WTC11 (cell line): ENCODE measurements at regions not wholly inside any gene's neighbourhood (a gene's known extent, or its start where the extent isn't known, plus 50 kb on each side); places are given as distances from the start of the nearest gene placed in this dataset.

Source experiments
- ATAC-seq: fragments of 200-7000 bp; cut with Tn5 transposase; 2 replicates; pipeline ENCODE4 v1.10.0; 2021; ENCODE audit warnings: mild to moderate bottlenecking, moderate library complexity
- CTCF ChIA-PET: fragments of 300-600 bp; sonication (Branson Sonifier 250); formaldehyde crosslinking; loops from one replicate; lab custom pipeline; 2021; ENCODE audit warnings: antibody characterized with exemption; lab: Charles Lee
- POLR2A ChIA-PET: fragments of 350-600 bp; sonication (Branson Sonifier 250); formaldehyde crosslinking; loops from one replicate; lab custom pipeline; 2021; ENCODE audit warnings: antibody characterized with exemption; lab: Charles Lee
- DNase-seq: peaks from one replicate; pipeline ENCODE4 v3.0.0; 2021; ENCODE audit warnings: low spot score
- H3K27ac Mint-ChIP-seq: 2 replicates; pipeline ENCODE4 v1.8.0; 2021; ENCODE audit warnings: mixed read lengths
- H3K27me3 Mint-ChIP-seq: 2 replicates; pipeline ENCODE4 v1.8.0; 2021; ENCODE audit warnings: low read depth, mild to moderate bottlenecking, moderate library complexity, mixed read lengths
- H3K36me3 Mint-ChIP-seq: 2 replicates; pipeline ENCODE4 v1.8.0; 2021; ENCODE audit warnings: mixed read lengths
- H3K4me1 Mint-ChIP-seq: 2 replicates; pipeline ENCODE4 v1.8.0; 2022; ENCODE audit warnings: mixed read lengths
- H3K4me3 Mint-ChIP-seq: 2 replicates; pipeline ENCODE4 v1.8.0; 2021; ENCODE audit warnings: mild to moderate bottlenecking, moderate library complexity, mixed read lengths
- H3K9me3 Mint-ChIP-seq: 2 replicates; pipeline ENCODE4 v1.8.0; 2021; ENCODE audit warnings: mixed read lengths
- ARID4B ChIP-seq: sonication (generic); formaldehyde crosslinking; IDR thresholded peaks from 2 replicates; pipeline ENCODE4 v1.8.0; 2023; ENCODE audit warnings: missing genetic modification reagents, mild to moderate bottlenecking, borderline replicate concordance
- ATF1 ChIP-seq: sonication (generic); formaldehyde crosslinking; IDR thresholded peaks from 2 replicates; pipeline ENCODE4 v1.8.1; 2023; ENCODE audit warnings: mild to moderate bottlenecking, moderate library complexity, missing genetic modification reagents
- ATF6 ChIP-seq: sonication (generic); formaldehyde crosslinking; IDR thresholded peaks from 2 replicates; pipeline ENCODE4 v1.8.1; 2023; ENCODE audit warnings: mild to moderate bottlenecking, missing genetic modification reagents
- CDX4 ChIP-seq: fragments of 250-450 bp; sonication (Bioruptor Pico); IDR thresholded peaks from 2 replicates; pipeline ENCODE4 v1.9.0; 2021; ENCODE audit warnings: moderate library complexity, mild to moderate bottlenecking, inconsistent platforms, borderline replicate concordance
- E2F1 ChIP-seq: sonication (generic); formaldehyde crosslinking; IDR thresholded peaks from 2 replicates; pipeline ENCODE4 v1.8.0; 2022; ENCODE audit warnings: mild to moderate bottlenecking, missing genetic modification reagents
- FOXP4 ChIP-seq: sonication (generic); formaldehyde crosslinking; IDR thresholded peaks from 2 replicates; pipeline ENCODE4 v1.8.0; 2022; ENCODE audit warnings: mild to moderate bottlenecking, missing genetic modification reagents
- GTF2I ChIP-seq: fragments of 250-450 bp; sonication (Bioruptor Pico); conservative IDR thresholded peaks from 2 replicates; pipeline ENCODE4 v1.4.0; 2021; ENCODE audit warnings: mild to moderate bottlenecking
- MXD4 ChIP-seq: fragments of 250-450 bp; sonication (Bioruptor Pico); IDR thresholded peaks from 2 replicates; pipeline ENCODE4 v1.8.0; 2021; ENCODE audit warnings: mild to moderate bottlenecking, moderate library complexity, borderline replicate concordance
- PREB ChIP-seq: sonication (generic); formaldehyde crosslinking; IDR thresholded peaks from 2 replicates; pipeline ENCODE4 v1.8.1; 2022; ENCODE audit warnings: mild to moderate bottlenecking, missing genetic modification reagents, moderate library complexity, borderline replicate concordance
- RORB ChIP-seq: fragments of 250-450 bp; sonication (Bioruptor Pico); IDR thresholded peaks from 2 replicates; pipeline ENCODE4 v1.9.0; 2021; ENCODE audit warnings: mild to moderate bottlenecking
- SOX15 ChIP-seq: fragments of 250-450 bp; sonication (Bioruptor Pico); IDR thresholded peaks from 2 replicates; pipeline ENCODE4 v1.9.0; 2021; ENCODE audit warnings: mild to moderate bottlenecking
- TEAD4 ChIP-seq: sonication (generic); formaldehyde crosslinking; IDR thresholded peaks from 2 replicates; pipeline ENCODE4 v1.8.0; 2022; ENCODE audit warnings: mild to moderate bottlenecking, missing genetic modification reagents
- ZNF219 ChIP-seq: sonication (generic); formaldehyde crosslinking; IDR thresholded peaks from 2 replicates; pipeline ENCODE4 v1.8.0; 2023; ENCODE audit warnings: missing genetic modification reagents, mild to moderate bottlenecking, borderline replicate concordance
- ZNF232 ChIP-seq: sonication (generic); formaldehyde crosslinking; IDR thresholded peaks from 2 replicates; pipeline ENCODE4 v1.8.0; 2022; ENCODE audit warnings: mild to moderate bottlenecking, missing genetic modification reagents
- ZNF532 ChIP-seq: fragments of 250-450 bp; sonication (Bioruptor Pico); IDR thresholded peaks from 2 replicates; pipeline ENCODE4 v1.9.0; 2021; ENCODE audit warnings: mild to moderate bottlenecking, borderline replicate concordance

GRCh38 chr18:27595113-27595838, 410.2 kb upstream of the CHST9 start (continued):
- TF ChIP-seq ZNF532 (CRISPR knock-in tag) (no peak), ATF6 (CRISPR knock-in tag) (no peak), MXD4 (CRISPR knock-in tag) (no peak), ARID4B (no peak), ZNF232 (CRISPR knock-in tag) (no peak), RORB (CRISPR knock-in tag) (no peak), GTF2I (no peak), ATF1 (CRISPR knock-in tag) (no peak), CDX4 (no peak)

- CTCF ChIA-PET = interaction anchor here (0.6 to 2.2 kb wide), 6 partner anchors 14 to 591 kb away, joined by 3 to 11 read pairs (median 5); partner anchors contain the start of gene CDH2
- POLR2A ChIA-PET = no interaction called here
- Mint-ChIP-seq H3K4me3 (no peak overlapping the region), H3K4me1 (no peaks in the 10 kb centered on the region), H3K27ac (no peak overlapping the region), H3K27me3 (no peaks in the 10 kb centered on the region), H3K9me3 (peaks cover 42% of the 10 kb centered on the region), H3K36me3 (peaks cover 31% of the 10 kb centered on the region)
- DNase-seq (no peak), ATAC-seq (no peak)
- TF ChIP-seq TEAD4 = no peak
- TF ChIP-seq, all 79 proteins: peak for 0
Observed at GRCh38 chr18:27585602-27586173, 400.6 kb upstream of the CHST9 start.

- no peak for ATAC-seq
- peaks cover 4% of the 10 kb centered on the region for H3K4me1 Mint-ChIP-seq
- H3K9me3 Mint-ChIP-seq = peaks cover 39% of the 10 kb centered on the region
- H3K36me3 Mint-ChIP-seq = peaks cover 31% of the 10 kb centered on the region
- no peak for TF ChIP-seq ZNF219 (CRISPR knock-in tag)
- TF ChIP-seq E2F1 (CRISPR knock-in tag) = no peak
- no peak for TF ChIP-seq FOXP4 (CRISPR knock-in tag)
- TF ChIP-seq PREB (CRISPR knock-in tag) = no peak
- no peak for TF ChIP-seq SOX15
- TF ChIP-seq GTF2I = no peak
- no peak for DNase-seq
- ChIA-PET CTCF (no interaction called here), POLR2A (no interaction called here)
- no peaks in the 10 kb centered on the region for H3K27me3 Mint-ChIP-seq
- H3K27ac Mint-ChIP-seq = no peak overlapping the region
- no peak overlapping the region for H3K4me3 Mint-ChIP-seq
Observed at GRCh38 chr18:27583466-27583865, 398.4 kb upstream of the CHST9 start.
